Adrenal gland (tissue), 9 donors: ENCODE measurements at regions not wholly inside any gene's neighbourhood (a gene's known extent, or its start where the extent isn't known, plus 50 kb on each side); places are given as distances from the start of the nearest gene placed in this dataset.
"Not testable (repeated sequence)": the region's sequence is repeated elsewhere in the genome, so short reads cannot be mapped to it uniquely, and the experiment has no call there.

ENCODE experiments used
- DNase-seq, 7 donors: peaks; one replicate each; pipeline ENCODE4 v3.0.0-alpha.2; 2019 to 2020
- H3K27ac ChIP-seq, 5 donors: fragments of 200-600 bp; sonication (generic) in 4 of 5; 1 replicate in 3 of 5; 2 replicates in 2 of 5; pipeline versions ENCODE4 v1.5.1 to v1.8.0; 2016 to 2020; ENCODE audit warnings: mild to moderate bottlenecking in 1 of 5
- H3K27me3 ChIP-seq: fragments of 200-600 bp; 2 replicates; pipeline ENCODE4 v1.8.0; 2021
- H3K36me3 ChIP-seq, 2 donors: fragments of 200-600 bp; replicated peaks in 1 of 2; 1 replicate in 1 of 2; 2 replicates in 1 of 2; pipeline versions ENCODE4 v1.5.1 to v1.8.0; 2018 to 2022
- H3K4me1 ChIP-seq, 2 donors: fragments of 200-600 bp; replicated peaks in 1 of 2; 1 replicate in 1 of 2; 2 replicates in 1 of 2; pipeline versions ENCODE4 v1.5.1 to v1.8.0; 2018 to 2021
- H3K4me3 ChIP-seq, 4 donors: fragments of 200-600 bp; sonication (generic) in 3 of 4; one replicate each; pipeline ENCODE4 v1.5.1; 2016 to 2018
- H3K9me3 ChIP-seq, 3 donors: fragments of 200-600 bp; sonication (generic) in 1 of 3; replicated peaks in 1 of 3; 1 replicate in 2 of 3; 2 replicates in 1 of 3; pipeline versions ENCODE4 v1.5.1 to v1.8.0; 2016 to 2021
- CTCF ChIP-seq, 6 experiments: fragments of 450-650 bp in 4 of 6; fragments of 200-600 bp in 2 of 6; sonication (generic) in 1 of 6; IDR thresholded peaks; 1 replicate in 5 of 6; 2 replicates in 1 of 6; pipeline versions ENCODE4 v1.5.1 to v1.8.0; 2016 to 2021; ENCODE audit warnings: antibody characterized with exemption in 6 of 6, mild to moderate bottlenecking in 2 of 6, moderate library complexity in 1 of 6
- POLR2A ChIP-seq, 2 donors: fragments of 450-650 bp; IDR thresholded peaks; one replicate each; pipeline ENCODE4 v1.6.1; 2017; ENCODE audit warnings: antibody characterized with exemption in 2 of 2, mild to moderate bottlenecking in 2 of 2, moderate library complexity in 1 of 2
- WGBS, 4 donors: extraction: QIAGEN DNeasy Blood & Tissue Kit in 2 of 4; methylation state at CpG; one replicate each; pipeline versions ENCODE4 v1.1.5 to v1.1.7; 2013 to 2017; 5-methylcytosine and 5-hydroxymethylcytosine counted together
- intact Hi-C, 2 donors: fragments of 100-400 bp; cut with DNase I; formaldehyde crosslinking; loops; one replicate each; pipeline versions ENCODE4 v1.14.1 to v1.15.0; 2022 to 2023
- small RNA-seq, 2 donors: library from RNA; depleted of rRNA; stranded (forward); fragments of <200 nt; gene quantifications; one replicate each; pipeline ENCODE3, GENCODE V24; 2016
- donor health status: healthy with polysubstance abuse.
- donor health status: Bipolar disorder and iron deficiency.
- donor health status: DM: yes; HTN: yes; CAD: no.
- donor health status: DM: no; HTN: no; CAD: no.
- donor health status: DM: no; HTN: no; CAD: no.

DNA sequence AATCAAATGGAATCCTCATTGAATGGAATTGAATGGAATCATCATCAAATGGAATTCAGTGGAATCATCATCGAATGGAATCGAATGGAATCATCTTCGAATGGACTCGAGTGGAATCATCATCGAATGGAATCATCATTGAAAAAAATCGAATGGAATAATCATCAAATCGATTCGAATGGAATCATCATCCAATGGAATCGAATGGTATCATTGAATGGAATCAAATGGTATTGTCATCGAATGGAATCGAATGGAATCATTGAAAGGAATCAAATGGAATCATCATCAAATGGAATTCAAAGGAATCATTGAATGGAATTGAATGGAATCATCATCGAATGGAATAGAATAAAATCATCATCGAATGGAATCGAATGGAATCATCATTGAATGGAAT is 619.3 kb downstream of the TP53TG3F start:
- Histone ChIP-seq H3K9me3 (peaks cover 0 to 10% (median 0%) of the 10 kb centered on the region in 3 donors), H3K4me1 (no peaks in the 10 kb centered on the region), H3K36me3 (no peaks in the 10 kb centered on the region), H3K4me3 (no peak overlapping the region), H3K27ac (no peak overlapping the region), H3K27me3 (no peaks in the 10 kb centered on the region)
- no peak for TF ChIP-seq CTCF (IDR thresholded peaks at IDR 0.05)
- TF ChIP-seq POLR2A (IDR thresholded peaks at IDR 0.05), result no peak
- intact Hi-C loops, result no loop called here
- no peak for DNase-seq
- 68 to 82% (median 70%) methylated on average over 14 of the region's 14 CpGs for WGBS, 4 donors

DNA sequence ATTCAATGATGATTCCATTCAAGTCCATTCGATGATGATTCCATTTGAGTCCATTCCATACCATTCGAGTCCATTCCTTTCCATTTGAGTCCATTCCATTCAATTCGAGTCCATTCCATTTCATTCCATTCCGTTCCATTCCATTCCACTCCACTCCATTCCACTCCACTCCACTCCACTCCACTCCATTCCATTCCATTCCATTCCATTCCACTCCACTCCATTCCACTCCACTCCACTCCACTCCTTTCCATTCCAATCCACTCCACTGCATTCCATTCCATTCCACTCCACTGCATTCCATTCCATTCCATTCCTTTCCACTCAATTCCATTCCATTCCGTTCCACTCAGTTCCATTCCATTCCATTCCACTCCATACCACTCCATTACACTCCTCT is 625.6 kb downstream of the TP53TG3F start:
- H3K4me3 ChIP-seq, H3K27ac ChIP-seq, H3K4me1 ChIP-seq, intact Hi-C loops, DNase-seq, H3K9me3 ChIP-seq, H3K36me3 ChIP-seq, H3K27me3 ChIP-seq: not testable (repeated sequence)
- 56 to 65% (median 58%) methylated on average over 5 of the region's 5 CpGs for WGBS, 4 donors

DNA sequence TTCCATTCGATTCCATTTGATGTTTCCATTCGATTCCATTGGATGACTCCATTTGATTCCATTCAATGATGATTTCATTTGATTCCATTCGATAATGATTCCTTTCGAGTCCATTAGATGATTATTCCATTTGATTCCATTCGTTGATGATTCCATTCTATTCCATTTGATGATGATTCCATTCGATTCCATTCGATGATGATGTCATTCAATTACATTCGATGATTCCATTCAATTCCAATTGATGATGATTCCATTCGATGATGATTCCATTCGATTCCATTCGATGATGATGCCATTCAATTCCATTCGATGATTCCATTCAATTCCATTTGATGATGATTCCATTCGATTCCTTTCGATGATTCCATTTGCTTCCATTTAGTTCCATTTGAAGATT is 635.6 kb downstream of the TP53TG3F start:
- DNase-seq, H3K27me3 ChIP-seq, intact Hi-C loops, H3K9me3 ChIP-seq, H3K27ac ChIP-seq, H3K4me3 ChIP-seq, H3K36me3 ChIP-seq, H3K4me1 ChIP-seq: not testable (repeated sequence)
- WGBS, 4 donors, result 79 to 87% (median 81%) methylated on average over 14 of the region's 14 CpGs

DNA sequence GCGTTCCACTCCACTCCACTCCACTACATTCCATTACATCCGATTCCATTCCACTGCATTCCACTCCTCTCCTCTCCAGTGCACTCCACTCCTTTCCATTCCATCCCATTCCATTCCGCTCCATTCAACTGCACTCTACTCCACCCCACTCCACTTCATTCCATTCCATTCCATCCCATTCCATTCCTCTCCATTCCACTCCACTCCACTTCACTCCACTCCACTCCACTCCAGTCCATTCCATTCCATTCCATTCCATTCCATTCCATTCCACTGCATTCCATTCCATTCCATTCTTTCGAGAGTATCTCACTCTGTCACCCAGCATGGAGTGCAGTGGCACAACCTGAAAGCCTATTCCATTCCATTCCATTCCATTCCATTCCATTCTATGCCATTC is 637.5 kb downstream of the TP53TG3F start:
- WGBS, 4 donors, result 69 to 76% (median 71%) methylated on average over 4 of the region's 4 CpGs
- intact Hi-C loops, result not testable (repeated sequence)

DNA sequence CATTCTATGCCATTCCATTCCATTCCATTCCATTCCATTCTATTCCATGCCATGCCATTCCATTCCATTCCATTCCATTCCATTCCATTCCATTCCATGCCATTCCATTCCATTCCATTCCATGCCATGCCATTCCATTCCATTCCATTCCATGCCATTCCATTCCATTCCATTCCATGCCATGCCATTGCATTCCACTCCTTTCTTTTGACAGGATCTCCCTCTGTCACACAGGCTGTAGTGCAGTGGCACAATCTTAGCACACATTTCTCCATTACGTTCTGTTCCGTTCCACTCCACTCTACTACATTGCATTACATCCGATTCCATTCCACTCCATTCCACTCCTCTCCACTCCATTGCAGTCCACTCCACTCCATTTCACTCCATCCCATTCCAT is 637.9 kb downstream of the TP53TG3F start:
- 73 to 85% (median 75%) methylated on average over 3 of the region's 3 CpGs for WGBS, 4 donors
- intact Hi-C loops, H3K9me3 ChIP-seq, H3K27ac ChIP-seq, H3K36me3 ChIP-seq, H3K4me3 ChIP-seq, DNase-seq, H3K27me3 ChIP-seq, H3K4me1 ChIP-seq: not testable (repeated sequence)

More for the DNA sequence above, 637.5 kb downstream of the TP53TG3F start:
- not testable (repeated sequence) for DNase-seq, H3K27me3 ChIP-seq, H3K27ac ChIP-seq, H3K4me3 ChIP-seq, H3K9me3 ChIP-seq, H3K4me1 ChIP-seq, H3K36me3 ChIP-seq

GRCh38 chr16:34098033-34098432 is 638.6 kb downstream of the TP53TG3F start:
- H3K36me3 ChIP-seq, H3K27me3 ChIP-seq, H3K4me1 ChIP-seq, intact Hi-C loops, H3K9me3 ChIP-seq, DNase-seq, H3K4me3 ChIP-seq, H3K27ac ChIP-seq: not testable (repeated sequence)

- 33 to 44% (median 38%) methylated on average over 2 of the region's 2 CpGs for WGBS, 4 donors
- H3K4me1 ChIP-seq, DNase-seq, intact Hi-C loops, H3K4me3 ChIP-seq, H3K36me3 ChIP-seq, H3K27ac ChIP-seq, H3K9me3 ChIP-seq, H3K27me3 ChIP-seq: not testable (repeated sequence)
Observed at GRCh38 chr16:34099028-34099427, 639.6 kb downstream of the TP53TG3F start.

Small RNA genes in the stretch of these regions (small RNA-seq; reads per million reads assigned to genes)
- gene AC133561.3 (0 reads per million in 2 donors), gene AC133561.4 (0 reads per million in 2 donors), gene AC140658.4 (0 reads per million in 2 donors)
